Erythroblast (primary cell): ENCODE measurements at regions not wholly inside any gene's neighbourhood (a gene's known extent, or its start where the extent isn't known, plus 50 kb on each side); places are given as distances from the start of the nearest gene placed in this dataset.

ENCODE experiments used
- GATA1 ChIP-seq: IDR thresholded peaks from 2 replicates; pipeline ENCODE4 v1.6.1; 2011; ENCODE audit warnings: low read depth, mild to moderate bottlenecking, control low read depth, low read length, moderate library complexity
- POLR2A ChIP-seq: IDR thresholded peaks from 2 replicates; pipeline ENCODE4 v1.6.1; 2011; ENCODE audit warnings: mild to moderate bottlenecking, low read length

DNA sequence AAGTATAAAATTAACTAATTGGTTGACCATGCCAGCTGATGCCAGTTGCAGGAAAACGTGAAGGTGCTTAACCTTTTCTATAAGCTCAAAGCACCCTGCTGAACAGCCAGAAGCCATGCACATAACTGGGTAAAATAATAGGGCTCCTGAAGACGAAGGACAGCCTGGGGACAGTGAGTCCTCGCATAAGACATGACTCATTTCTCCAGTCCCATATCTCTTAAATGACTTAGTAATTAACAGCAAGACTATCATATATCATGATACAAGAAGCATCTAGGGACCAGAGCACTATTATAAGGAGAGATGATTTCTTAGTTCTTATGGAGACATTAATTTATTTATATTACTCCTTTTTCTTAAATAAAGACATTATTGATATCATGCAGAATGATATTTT lies 100.5 kb upstream of the DOK6 start:
- TF ChIP-seq POLR2A (no peak), GATA1 (no peak)
